GM12878 (cell line): ENCODE measurements at regions not wholly inside any gene's neighbourhood (a gene's known extent, or its start where the extent isn't known, plus 50 kb on each side); places are given as distances from the start of the nearest gene placed in this dataset.

Experiments used
- ATAC-seq: fragments of 200-7000 bp; cut with Tn5 transposase; 3 replicates; pipeline ENCODE4 v1.9.1; 2020; ENCODE audit warnings: mild to moderate bottlenecking, moderate library complexity
- BruUV-seq: library from RNA; stranded (reverse); fragments of 400-500 nt; replicated peaks from 2 replicates; lab custom pipeline; 2021; lab: Mats Ljungman, UMichigan
- CTCF ChIA-PET: fragments of 300-600 bp; sonication (Branson Sonifier 250); formaldehyde crosslinking; extraction: SDS; loops from one replicate; lab custom pipeline; 2021; ENCODE audit warnings: inconsistent platforms; lab: Yijun Ruan, JAX
- POLR2A ChIA-PET: fragments of 350-600 bp; formaldehyde crosslinking; extraction: SDS; loops from one replicate; lab custom pipeline; 2021; ENCODE audit warnings: inconsistent platforms; lab: Charles Lee
- RAD21 ChIA-PET: fragments of 300-600 bp; sonication (Branson Sonifier 250); formaldehyde crosslinking; loops from one replicate; lab custom pipeline; 2023; ENCODE audit warnings: antibody characterized with exemption; ENCODE audit not compliant: unreplicated experiment; lab: Charles Lee
- SMC1A ChIA-PET: fragments of 300-600 bp; sonication (Branson Sonifier 250); formaldehyde crosslinking; loops from one replicate; lab custom pipeline; 2023; ENCODE audit not compliant: unreplicated experiment, uncharacterized antibody; lab: Charles Lee
- DNase-seq: peaks from one replicate; pipeline ENCODE4 v3.0.0-alpha.2; 2011; ENCODE audit warnings: low read depth, low spot score
- FAIRE-seq: peaks from 3 replicates; lab custom pipeline; 2011; peaks lifted over from hg19 to GRCh38; lab: Jason Lieb, UNC
- H2AFZ ChIP-seq: 2 replicates; pipeline ENCODE4 v1.6.0; 2011; ENCODE audit warnings: low read depth, low read length, control low read depth; ENCODE audit not compliant: control insufficient read depth
- H3K27ac ChIP-seq: 2 replicates; pipeline ENCODE4 v1.5.1; 2011; ENCODE audit warnings: control low read depth; ENCODE audit not compliant: control insufficient read depth, insufficient read depth
- H3K27me3 ChIP-seq, 2 experiments: replicated peaks in 1 of 2; 2 replicates each; pipeline versions ENCODE4 v1.6.0 to v1.6.1; 2011; ENCODE audit warnings: low read length in 1 of 2; ENCODE audit not compliant: control insufficient read depth in 2 of 2, insufficient read depth in 2 of 2
- H3K36me3 ChIP-seq, 2 experiments: 2 replicates each; pipeline ENCODE4 v1.5.1; 2011; ENCODE audit warnings: low read length in 1 of 2; ENCODE audit not compliant: control insufficient read depth in 2 of 2, insufficient read depth in 2 of 2
- H3K4me1 ChIP-seq: 2 replicates; pipeline ENCODE4 v1.6.1; 2011; ENCODE audit warnings: mild to moderate bottlenecking, low read length, moderate library complexity, mixed read lengths; ENCODE audit not compliant: control insufficient read depth, insufficient read depth
- H3K4me2 ChIP-seq: 2 replicates; pipeline ENCODE4 v1.6.0; 2011; ENCODE audit warnings: control low read depth; ENCODE audit not compliant: control insufficient read depth, insufficient read depth
- H3K4me3 ChIP-seq: fragments of 200-600 bp; sonication (generic); 2 replicates; pipeline ENCODE4 v1.5.1; 2016
- H3K79me2 ChIP-seq: 2 replicates; pipeline ENCODE4 v1.6.0; 2011; ENCODE audit warnings: low read length; ENCODE audit not compliant: control insufficient read depth, insufficient read depth
- H3K9ac ChIP-seq: 2 replicates; pipeline ENCODE4 v1.8.0; 2011; ENCODE audit warnings: low read length, control low read depth, mixed read lengths; ENCODE audit not compliant: control insufficient read depth, insufficient read depth
- H3K9me3 ChIP-seq: replicated peaks from 3 replicates; pipeline ENCODE4 v1.5.1; 2011; ENCODE audit warnings: mild to moderate bottlenecking, low read length; ENCODE audit not compliant: control insufficient read depth, insufficient read depth
- H4K20me1 ChIP-seq: 2 replicates; pipeline ENCODE4 v1.6.0; 2011; ENCODE audit not compliant: control insufficient read depth, insufficient read depth
- CHD1 ChIP-seq: IDR thresholded peaks from 2 replicates; pipeline ENCODE4 v1.6.1; 2012; ENCODE audit warnings: low read depth, low read length, improper control_type of control experiment
- E4F1 ChIP-seq: fragments of 450-650 bp; IDR thresholded peaks from 2 replicates; pipeline ENCODE4 v1.6.1; 2018; ENCODE audit warnings: borderline replicate concordance, mild to moderate bottlenecking; ENCODE audit not compliant: partially characterized antibody
- KLF5 ChIP-seq: fragments of 450-650 bp; IDR thresholded peaks from 2 replicates; pipeline ENCODE4 v1.6.1; 2014; ENCODE audit warnings: mild to moderate bottlenecking; ENCODE audit not compliant: partially characterized antibody
- RAD51 ChIP-seq: fragments of 450-650 bp; IDR thresholded peaks from 2 replicates; pipeline ENCODE4 v1.6.1; 2016; ENCODE audit warnings: moderate library complexity, mild to moderate bottlenecking, inconsistent platforms
- RB1 ChIP-seq: fragments of 450-650 bp; formaldehyde crosslinking; IDR thresholded peaks from 2 replicates; pipeline ENCODE4 v1.6.1; 2017; ENCODE audit warnings: mild to moderate bottlenecking, borderline replicate concordance
- TARDBP ChIP-seq: IDR thresholded peaks from 2 replicates; pipeline ENCODE4 v1.6.1; 2016; ENCODE audit warnings: borderline replicate concordance
- ZNF592 ChIP-seq: fragments of 450-650 bp; IDR thresholded peaks from 2 replicates; pipeline ENCODE4 v1.6.1; 2017; ENCODE audit warnings: mild to moderate bottlenecking, moderate library complexity
- ZNF622 ChIP-seq: fragments of 450-650 bp; IDR thresholded peaks from 2 replicates; pipeline ENCODE4 v1.6.1; 2017; ENCODE audit warnings: mild to moderate bottlenecking, inconsistent platforms
- ZNF687 ChIP-seq: fragments of 450-650 bp; IDR thresholded peaks from 2 replicates; pipeline ENCODE4 v1.6.1; 2017; ENCODE audit warnings: mild to moderate bottlenecking, moderate library complexity
- WGBS: methylation state at CpG from one replicate; pipeline ENCODE4 v1.1.6; 2016; ENCODE audit warnings: low lambda C conversion rate; ENCODE audit not compliant: insufficient replicate concordance, insufficient coverage; ENCODE audit errors: missing lambda C conversion rate; 5-methylcytosine and 5-hydroxymethylcytosine counted together
- in situ Hi-C: fragments of 300-500 bp; cut with MboI; formaldehyde crosslinking; loops from 9 replicates; pipeline ENCODE4 v1.14.3; 2018; ENCODE audit warnings: mixed read lengths
- intact Hi-C: fragments of 100-400 bp; cut with micrococcal nuclease; formaldehyde crosslinking; loops from one replicate; pipeline ENCODE4 v1.14.2; 2022; ENCODE audit not compliant: unreplicated experiment

- TF ChIP-seq ZNF592, result no peak
- TF ChIP-seq TARDBP, result no peak
These were observed 1039.3 kb upstream of the FOXG1 start (continued) for GRCh38 chr14:27727251-27727770.

- DNase-seq, result no peak
- no peak overlapping the region for H3K27ac ChIP-seq
- no TSS peak for BruUV-seq
- in situ Hi-C loops (no loop called here), intact Hi-C loops (no loop called here)
- H3K27me3 ChIP-seq, result no peaks in the 10 kb centered on the region
- no peak overlapping the region for H3K9ac ChIP-seq
- no peak overlapping the region for H3K4me2 ChIP-seq
- H4K20me1 ChIP-seq, result no peaks in the 10 kb centered on the region
- ATAC-seq, result no peak
- H3K4me1 ChIP-seq, result no peaks in the 10 kb centered on the region
- no peaks in the 10 kb centered on the region for H3K79me2 ChIP-seq
- ChIA-PET POLR2A (no interaction called here), RAD21 (no interaction called here), SMC1A (no interaction called here), CTCF (no interaction called here)
- H2AFZ ChIP-seq, result no peak overlapping the region
- no peak for FAIRE-seq
- no peak overlapping the region for H3K4me3 ChIP-seq
- H3K36me3 ChIP-seq, result no peaks in the 10 kb centered on the region
- no peaks in the 10 kb centered on the region for H3K9me3 ChIP-seq
- WGBS, result 0% methylated on average over 5 of the region's 5 CpGs
- TF ChIP-seq CHD1 (no peak), RAD51 (no peak), KLF5 (no peak), E4F1 (no peak), ZNF622 (no peak), RB1 (no peak), ZNF687 (no peak)
These were observed 1036.4 kb upstream of the FOXG1 start for GRCh38 chr14:27730204-27730603.
